ENCODE measurements at regions not wholly inside any gene's neighbourhood (a gene's known extent, or its start where the extent isn't known, plus 50 kb on each side); places are given as distances from the start of the nearest gene placed in this dataset.

- no peak for TF ChIP-seq REST (IDR thresholded peaks at IDR 0.05; ENCODE audit: low read depth)
- no peak for TF ChIP-seq TCF7L2 (IDR thresholded peaks at IDR 0.05; ENCODE audit: borderline replicate concordance, extremely low read depth, insufficient read depth, insufficient read length)
- no peak for TF ChIP-seq SIN3A (IDR thresholded peaks at IDR 0.05; ENCODE audit: low read depth)
- TF ChIP-seq POLR2A (IDR thresholded peaks at IDR 0.05; ENCODE audit: borderline replicate concordance, extremely low read depth, insufficient read depth, insufficient read length) = no peak
- TF ChIP-seq, protein P1, sequence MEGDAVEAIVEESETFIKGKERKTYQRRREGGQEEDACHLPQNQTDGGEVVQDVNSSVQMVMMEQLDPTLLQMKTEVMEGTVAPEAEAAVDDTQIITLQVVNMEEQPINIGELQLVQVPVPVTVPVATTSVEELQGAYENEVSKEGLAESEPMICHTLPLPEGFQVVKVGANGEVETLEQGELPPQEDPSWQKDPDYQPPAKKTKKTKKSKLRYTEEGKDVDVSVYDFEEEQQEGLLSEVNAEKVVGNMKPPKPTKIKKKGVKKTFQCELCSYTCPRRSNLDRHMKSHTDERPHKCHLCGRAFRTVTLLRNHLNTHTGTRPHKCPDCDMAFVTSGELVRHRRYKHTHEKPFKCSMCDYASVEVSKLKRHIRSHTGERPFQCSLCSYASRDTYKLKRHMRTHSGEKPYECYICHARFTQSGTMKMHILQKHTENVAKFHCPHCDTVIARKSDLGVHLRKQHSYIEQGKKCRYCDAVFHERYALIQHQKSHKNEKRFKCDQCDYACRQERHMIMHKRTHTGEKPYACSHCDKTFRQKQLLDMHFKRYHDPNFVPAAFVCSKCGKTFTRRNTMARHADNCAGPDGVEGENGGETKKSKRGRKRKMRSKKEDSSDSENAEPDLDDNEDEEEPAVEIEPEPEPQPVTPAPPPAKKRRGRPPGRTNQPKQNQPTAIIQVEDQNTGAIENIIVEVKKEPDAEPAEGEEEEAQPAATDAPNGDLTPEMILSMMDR (IDR thresholded peaks at IDR 0.05 in 2 of 3, conservative IDR thresholded peaks at IDR 0.05 in 1 of 3; ENCODE audit: borderline replicate concordance in 1 of 3, insufficient read depth in 1 of 3, low read depth in 2 of 3, low read length in 2 of 3) = no peak
- no peak for TF ChIP-seq ZNF274 (IDR thresholded peaks at IDR 0.05; ENCODE audit: low read depth, low read length)
- TF ChIP-seq YY1 (IDR thresholded peaks at IDR 0.05; ENCODE audit: extremely low read depth, insufficient replicate concordance, low read depth, low read length) = no peak
- TF ChIP-seq SP1 (IDR thresholded peaks at IDR 0.05; ENCODE audit: low read depth) = no peak
- TF ChIP-seq POLR2AphosphoS5 (IDR thresholded peaks at IDR 0.05; ENCODE audit: low read depth, low read length) = no peak
Observed at GRCh38 chr12:114815026-114815795, 131.2 kb upstream of the TBX3 start.

Data from HCT116 (cell line).